Karpas-422 (cell line): ENCODE measurements at regions not wholly inside any gene's neighbourhood (a gene's known extent, or its start where the extent isn't known, plus 50 kb on each side); places are given as distances from the start of the nearest gene placed in this dataset.
"Not testable (repeated sequence)": the region's sequence is repeated elsewhere in the genome, so short reads cannot be mapped to it uniquely, and the experiment has no call there.

Experiments used
- DNase-seq: peaks from one replicate; pipeline ENCODE4 v3.0.0-alpha.2; 2015
- H2AFZ ChIP-seq: fragments of 200-600 bp; sonication (generic); 2 replicates; pipeline ENCODE4 v1.6.1; 2014; ENCODE audit warnings: antibody characterized with exemption, low read length, mixed read lengths
- H3K27ac ChIP-seq: fragments of 200-600 bp; sonication (generic); 2 replicates; pipeline ENCODE4 v1.5.1; 2014; ENCODE audit warnings: mild to moderate bottlenecking, low read length, moderate library complexity
- H3K27me3 ChIP-seq: fragments of 200-600 bp; sonication (generic); 2 replicates; pipeline ENCODE4 v1.6.1; 2014; ENCODE audit warnings: low read length, mixed read lengths
- H3K36me3 ChIP-seq: fragments of 200-600 bp; sonication (generic); 2 replicates; pipeline ENCODE4 v1.6.1; 2014; ENCODE audit warnings: low read length, mixed read lengths; ENCODE audit not compliant: insufficient read depth
- H3K4me1 ChIP-seq: fragments of 200-600 bp; sonication (generic); 2 replicates; pipeline ENCODE4 v1.6.1; 2014; ENCODE audit warnings: mild to moderate bottlenecking, low read length, mixed read lengths
- H3K4me2 ChIP-seq: fragments of 200-600 bp; sonication (generic); 2 replicates; pipeline ENCODE4 v1.6.1; 2014; ENCODE audit warnings: low read length, low read depth, mild to moderate bottlenecking; ENCODE audit not compliant: poor library complexity, severe bottlenecking
- H3K4me3 ChIP-seq: fragments of 200-600 bp; sonication (generic); 2 replicates; pipeline ENCODE4 v1.5.1; 2014; ENCODE audit warnings: mild to moderate bottlenecking, antibody characterized with exemption, low read length, mixed read lengths
- H3K79me2 ChIP-seq: fragments of 200-600 bp; sonication (generic); 2 replicates; pipeline ENCODE4 v1.6.1; 2014; ENCODE audit warnings: mild to moderate bottlenecking, low read length, mixed read lengths
- H3K9ac ChIP-seq: fragments of 200-600 bp; sonication (generic); 2 replicates; pipeline ENCODE4 v1.6.0; 2014; ENCODE audit warnings: low read length
- H3K9me2 ChIP-seq: fragments of 200-600 bp; sonication (generic), shearing (Covaris generic); replicated peaks from 2 replicates; pipeline ENCODE4 v1.6.0; 2014; ENCODE audit warnings: mild to moderate bottlenecking, low read length, moderate library complexity; ENCODE audit not compliant: insufficient read depth
- H3K9me3 ChIP-seq: fragments of 300-700, 200-600 bp; sonication (generic); 2 replicates; pipeline ENCODE4 v1.6.1; 2014; ENCODE audit warnings: low read length, mixed read lengths
- H4K20me1 ChIP-seq: fragments of 200-600 bp; sonication (generic); 2 replicates; pipeline ENCODE4 v1.6.1; 2014; ENCODE audit warnings: mild to moderate bottlenecking, antibody characterized with exemption, low read length, low read depth; ENCODE audit not compliant: insufficient read depth

- no peaks in the 10 kb centered on the region for H3K79me2 ChIP-seq
- no peak for DNase-seq
- H3K9me3 ChIP-seq, result peaks cover 14% of the 10 kb centered on the region; the same call in 1 of the 2 replicates
- H3K4me2 ChIP-seq, result no peak overlapping the region
- H3K27me3 ChIP-seq, result no peaks in the 10 kb centered on the region
- H3K4me1 ChIP-seq, result no peaks in the 10 kb centered on the region
- H3K27ac ChIP-seq, result no peak overlapping the region
- no peak overlapping the region for H3K4me3 ChIP-seq
- no peaks in the 10 kb centered on the region for H3K9me2 ChIP-seq
- no peaks in the 10 kb centered on the region for H4K20me1 ChIP-seq
- H3K36me3 ChIP-seq, result no peaks in the 10 kb centered on the region
- no peak overlapping the region for H3K9ac ChIP-seq
- H2AFZ ChIP-seq, result no peak overlapping the region
Measured at GRCh38 chr3:164407111-164407510, 671.2 kb downstream of the SI start.

- H4K20me1 ChIP-seq, result no peaks in the 10 kb centered on the region
- no peak overlapping the region for H3K27ac ChIP-seq
- no peak overlapping the region for H3K9ac ChIP-seq
- no peaks in the 10 kb centered on the region for H3K79me2 ChIP-seq
- no peak for DNase-seq
- no peak overlapping the region for H3K4me2 ChIP-seq
- H3K27me3 ChIP-seq, result no peaks in the 10 kb centered on the region
- H2AFZ ChIP-seq, result no peak overlapping the region
- no peak overlapping the region for H3K4me3 ChIP-seq
- H3K9me2 ChIP-seq, result no peaks in the 10 kb centered on the region
- no peaks in the 10 kb centered on the region for H3K4me1 ChIP-seq
- H3K36me3 ChIP-seq, result no peaks in the 10 kb centered on the region
- peaks cover 14% of the 10 kb centered on the region; the same call in 1 of the 2 replicates for H3K9me3 ChIP-seq
Measured at GRCh38 chr3:164406281-164406680, 672.0 kb downstream of the SI start.

GRCh38 chr3:164401923-164402322 lies 676.4 kb downstream of the SI start:
- Histone ChIP-seq H2AFZ (no peak overlapping the region), H3K9me3 (peaks cover 6% of the 10 kb centered on the region; the same call in 1 of the 2 replicates), H3K79me2 (no peaks in the 10 kb centered on the region), H3K36me3 (no peaks in the 10 kb centered on the region), H3K4me3 (no peak overlapping the region), H3K4me2 (no peak overlapping the region), H3K27me3 (no peaks in the 10 kb centered on the region), H3K9me2 (no peaks in the 10 kb centered on the region), H3K27ac (no peak overlapping the region), H4K20me1 (no peaks in the 10 kb centered on the region), H3K9ac (no peak overlapping the region), H3K4me1 (no peaks in the 10 kb centered on the region)
- DNase-seq, result no peak

- H3K36me3 ChIP-seq, H3K79me2 ChIP-seq, H4K20me1 ChIP-seq, H2AFZ ChIP-seq, H3K27me3 ChIP-seq, H3K27ac ChIP-seq, H3K4me2 ChIP-seq, H3K9ac ChIP-seq, H3K4me1 ChIP-seq, H3K9me3 ChIP-seq, H3K9me2 ChIP-seq, DNase-seq, H3K4me3 ChIP-seq: not testable (repeated sequence)
Measured at GRCh38 chr3:164401440-164401839, 676.9 kb downstream of the SI start.

GRCh38 chr3:164397462-164397861 lies 680.8 kb downstream of the SI start:
- Histone ChIP-seq H3K4me2 (no peak overlapping the region), H3K27me3 (no peaks in the 10 kb centered on the region), H4K20me1 (no peaks in the 10 kb centered on the region), H3K9me3 (peaks cover 17% of the 10 kb centered on the region), H3K79me2 (no peaks in the 10 kb centered on the region), H3K4me1 (no peaks in the 10 kb centered on the region), H3K27ac (no peak overlapping the region), H3K9me2 (no peaks in the 10 kb centered on the region), H3K4me3 (no peak overlapping the region), H3K9ac (no peak overlapping the region), H3K36me3 (no peaks in the 10 kb centered on the region), H2AFZ (no peak overlapping the region)
- DNase-seq, result no peak

- Histone ChIP-seq H4K20me1 (no peaks in the 10 kb centered on the region), H3K9me2 (no peaks in the 10 kb centered on the region), H3K27ac (no peak overlapping the region), H3K4me3 (no peak overlapping the region), H3K79me2 (no peaks in the 10 kb centered on the region), H2AFZ (no peak overlapping the region), H3K4me2 (no peak overlapping the region), H3K4me1 (no peaks in the 10 kb centered on the region), H3K9me3 (peaks cover 21% of the 10 kb centered on the region), H3K9ac (no peak overlapping the region), H3K36me3 (no peaks in the 10 kb centered on the region), H3K27me3 (no peaks in the 10 kb centered on the region)
- no peak for DNase-seq
Measured at GRCh38 chr3:164393171-164393570, 685.1 kb downstream of the SI start.

GRCh38 chr3:164390046-164390445 lies 688.2 kb downstream of the SI start:
- Histone ChIP-seq H3K27me3 (no peaks in the 10 kb centered on the region), H3K27ac (no peak overlapping the region), H3K9me2 (no peaks in the 10 kb centered on the region), H4K20me1 (no peaks in the 10 kb centered on the region), H2AFZ (no peak overlapping the region), H3K4me2 (no peak overlapping the region), H3K4me3 (no peak overlapping the region), H3K9ac (no peak overlapping the region), H3K4me1 (no peaks in the 10 kb centered on the region), H3K36me3 (no peaks in the 10 kb centered on the region), H3K9me3 (peaks cover 29% of the 10 kb centered on the region), H3K79me2 (no peaks in the 10 kb centered on the region)
- no peak for DNase-seq

GRCh38 chr3:164387236-164387635 lies 691.1 kb downstream of the SI start:
- H3K27ac ChIP-seq, result no peak overlapping the region
- no peaks in the 10 kb centered on the region for H3K79me2 ChIP-seq
- no peak overlapping the region for H2AFZ ChIP-seq
- no peak overlapping the region for H3K9ac ChIP-seq
- H3K4me1 ChIP-seq, result no peaks in the 10 kb centered on the region
- H3K9me2 ChIP-seq, result no peaks in the 10 kb centered on the region
- H3K4me2 ChIP-seq, result no peak overlapping the region
- no peaks in the 10 kb centered on the region for H3K36me3 ChIP-seq
- H3K27me3 ChIP-seq, result no peaks in the 10 kb centered on the region
- no peak for DNase-seq
- no peaks in the 10 kb centered on the region for H4K20me1 ChIP-seq
- H3K4me3 ChIP-seq, result no peak overlapping the region
- peaks cover 24% of the 10 kb centered on the region for H3K9me3 ChIP-seq

- DNase-seq, result no peak
- no peaks in the 10 kb centered on the region for H3K9me2 ChIP-seq
- H3K27ac ChIP-seq, result no peak overlapping the region
- no peaks in the 10 kb centered on the region for H3K79me2 ChIP-seq
- H2AFZ ChIP-seq, result no peak overlapping the region
- no peaks in the 10 kb centered on the region for H3K36me3 ChIP-seq
- no peaks in the 10 kb centered on the region for H3K27me3 ChIP-seq
- H3K9ac ChIP-seq, result no peak overlapping the region
- no peak overlapping the region for H3K4me2 ChIP-seq
- H4K20me1 ChIP-seq, result no peaks in the 10 kb centered on the region
- no peaks in the 10 kb centered on the region for H3K4me1 ChIP-seq
- H3K4me3 ChIP-seq, result no peak overlapping the region
- peaks cover 10% of the 10 kb centered on the region for H3K9me3 ChIP-seq
Measured at GRCh38 chr3:164380156-164380555, 698.1 kb downstream of the SI start.
